Stimulated activated CD8-positive, alpha-beta memory T cell treated with anti-CD3 and anti-CD28 coated beads, Interleukin-2, amount 100 ng/mL, for 1 hour (primary cell): ENCODE measurements at regions not wholly inside any gene's neighbourhood (a gene's known extent, or its start where the extent isn't known, plus 50 kb on each side); places are given as distances from the start of the nearest gene placed in this dataset.
"Not testable (repeated sequence)": the region's sequence is repeated elsewhere in the genome, so short reads cannot be mapped to it uniquely, and the experiment has no call there.

ENCODE experiments used
- DNase-seq, 2 donors: peaks; one replicate each; pipeline ENCODE4 v3.0.0-alpha.2; 2020; ENCODE audit warnings: low read depth in 2 of 2

DNA sequence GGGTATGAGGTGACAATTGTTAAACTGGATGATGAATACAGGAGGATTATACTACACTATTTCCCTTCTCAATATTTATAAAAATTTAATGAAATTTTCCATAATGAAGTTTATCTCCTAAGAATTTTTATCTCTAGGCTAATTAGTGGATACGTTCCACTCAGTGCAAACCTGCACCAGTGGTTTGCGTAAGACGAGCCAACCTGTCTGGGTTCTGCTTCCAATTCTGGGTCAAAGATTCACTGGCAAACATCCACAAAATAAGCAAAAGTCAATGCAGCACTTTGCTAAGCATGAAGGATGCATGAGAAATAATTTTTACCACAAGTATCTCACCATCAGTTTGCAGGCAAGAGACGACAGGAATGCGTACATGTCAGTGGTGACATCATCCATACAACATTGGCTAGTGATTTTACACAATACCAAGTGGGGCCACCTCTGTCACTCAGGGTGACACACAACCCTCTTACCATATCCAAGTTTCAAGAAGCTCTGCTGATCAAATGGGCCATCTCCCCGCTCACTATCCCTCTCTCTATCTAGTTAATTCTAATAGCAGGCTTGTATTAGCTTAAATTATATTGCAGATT is 51.7 kb downstream of the FAM50B start:
- no peak for DNase-seq

DNA sequence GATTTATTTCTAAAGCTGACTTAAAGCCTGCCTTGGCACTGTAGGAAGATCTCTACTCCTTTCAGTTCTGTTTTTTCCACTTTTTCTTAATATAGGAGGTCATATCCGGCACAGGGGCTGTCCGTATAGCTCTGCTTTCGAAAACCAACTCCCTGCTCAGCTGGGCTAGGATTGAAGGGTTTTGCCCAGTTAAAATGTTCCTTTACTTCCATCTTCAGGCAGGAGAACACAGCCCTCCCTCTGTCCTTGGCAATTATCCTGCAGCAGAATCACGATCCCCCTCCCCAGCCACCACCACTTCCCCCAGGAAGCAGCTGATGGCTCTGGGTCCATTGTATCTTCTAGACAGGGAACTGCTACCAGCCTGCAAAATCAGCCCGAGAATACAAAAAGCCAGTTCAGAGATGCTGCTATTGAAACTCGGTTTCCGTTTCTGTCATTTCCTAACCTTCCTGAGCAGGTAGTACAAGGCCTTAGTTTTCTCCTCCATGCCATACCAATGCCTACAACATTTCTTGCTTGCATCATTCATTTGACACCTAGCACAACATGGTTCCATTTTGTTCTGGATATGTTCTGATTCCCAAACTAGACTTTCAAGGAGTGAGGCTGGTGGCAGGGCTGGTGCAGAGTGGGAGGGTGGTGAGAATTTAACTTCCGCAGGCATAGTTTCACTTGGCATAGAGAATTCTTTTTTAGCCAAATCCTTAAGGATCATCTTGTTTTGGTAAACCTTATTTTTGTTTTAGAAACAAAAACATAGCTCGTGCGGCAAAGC is 53.9 kb downstream of the FAM50B start:
- DNase-seq: no peak

DNA sequence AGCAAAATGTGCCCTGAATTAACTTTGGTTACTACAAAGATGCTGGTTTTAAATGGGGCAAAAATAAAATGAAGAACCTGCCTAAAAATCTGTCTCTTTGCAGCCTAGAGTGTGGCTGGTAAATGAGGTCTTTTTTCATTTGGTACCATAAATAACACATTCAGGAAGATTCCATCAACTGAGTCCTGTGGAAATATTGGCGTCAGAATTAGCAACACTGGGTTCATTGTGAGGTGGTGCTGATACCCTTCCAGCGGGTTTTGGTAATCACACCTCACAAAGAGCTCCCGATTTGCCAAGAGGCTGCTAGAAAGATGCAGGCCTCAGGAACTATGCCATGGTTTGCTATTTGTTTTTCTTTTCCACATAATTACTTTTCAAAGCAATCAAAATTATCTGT is 55.3 kb downstream of the FAM50B start:
- DNase-seq: no peak

DNA sequence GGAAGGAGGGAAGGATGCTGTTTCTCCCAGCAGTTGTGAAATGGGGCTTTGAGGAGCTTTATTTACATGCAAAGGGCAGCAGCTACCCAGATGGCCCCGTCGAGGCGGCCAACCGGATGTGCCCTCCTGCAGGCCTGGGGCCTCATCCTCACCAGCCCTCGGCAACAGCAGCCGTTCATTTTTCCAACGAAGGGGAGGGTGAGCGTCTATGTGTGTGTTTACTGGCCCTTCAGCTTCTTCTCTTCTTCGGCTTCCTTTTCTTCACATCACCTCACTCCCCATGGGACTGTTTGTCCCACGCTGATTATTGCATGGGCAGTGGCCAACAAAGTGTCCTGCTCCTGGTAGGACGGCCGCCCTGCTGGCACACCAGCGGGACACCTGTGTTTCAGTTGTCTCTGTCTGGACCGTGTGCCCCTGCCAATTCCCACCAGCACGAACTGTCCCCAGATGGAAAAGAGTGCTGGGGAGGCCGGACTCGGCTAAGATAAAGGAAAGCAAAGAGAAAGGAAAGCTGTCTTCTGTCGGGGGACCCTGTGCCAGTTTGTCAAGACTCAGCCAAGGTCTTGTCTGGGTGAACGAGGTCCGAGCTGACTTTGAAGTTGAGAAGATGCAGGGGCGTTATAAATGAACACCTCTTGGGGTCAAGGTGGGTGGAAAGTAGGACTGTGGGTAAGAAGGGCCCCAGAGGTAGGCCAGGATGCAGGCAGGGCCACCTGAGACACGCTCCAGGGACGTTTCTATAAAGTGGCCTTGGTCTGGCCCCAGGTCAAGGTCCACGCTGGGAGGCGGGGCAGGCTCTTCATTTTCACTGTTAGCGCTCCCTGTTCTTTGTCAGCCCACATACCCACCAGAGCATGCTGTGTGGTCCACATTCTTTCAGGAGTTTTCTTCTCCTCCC is 57.0 kb downstream of the FAM50B start:
- DNase-seq: no peak

DNA sequence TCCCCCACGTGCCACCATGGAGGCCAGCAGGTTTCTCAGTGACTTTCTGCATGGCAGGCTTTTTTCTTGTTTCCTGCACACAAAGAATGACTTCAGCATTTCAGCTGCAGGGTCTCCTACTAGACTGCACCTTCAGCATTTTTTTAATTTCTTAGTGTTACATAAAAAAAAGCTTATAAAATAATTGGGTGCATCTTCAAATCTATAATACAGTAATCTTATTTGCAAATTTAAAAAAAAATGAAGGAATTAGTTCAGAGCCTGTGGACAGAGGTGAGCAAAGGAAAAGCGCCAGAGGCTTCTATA is 57.6 kb downstream of the FAM50B start:
- DNase-seq: no peak

DNA sequence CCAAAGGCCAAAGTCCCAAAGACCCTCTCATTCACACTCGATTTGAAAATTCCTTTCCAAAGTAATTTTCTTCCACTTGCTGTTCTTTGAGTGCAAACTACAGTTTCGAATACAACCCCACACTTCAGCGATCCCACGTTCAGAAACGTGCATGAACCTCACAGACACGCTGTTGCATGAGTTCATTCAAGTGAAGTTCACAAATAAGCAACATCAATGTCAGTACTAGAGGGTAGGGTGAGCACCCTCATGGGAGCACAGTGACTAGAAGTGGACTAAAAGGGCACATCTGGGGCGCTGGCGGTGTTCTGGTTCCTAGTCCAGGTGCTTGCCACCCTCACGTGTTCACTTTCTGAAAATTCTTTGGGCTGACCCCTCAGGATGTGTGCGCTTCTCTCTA is 59.0 kb downstream of the FAM50B start:
- no peak for DNase-seq

DNA sequence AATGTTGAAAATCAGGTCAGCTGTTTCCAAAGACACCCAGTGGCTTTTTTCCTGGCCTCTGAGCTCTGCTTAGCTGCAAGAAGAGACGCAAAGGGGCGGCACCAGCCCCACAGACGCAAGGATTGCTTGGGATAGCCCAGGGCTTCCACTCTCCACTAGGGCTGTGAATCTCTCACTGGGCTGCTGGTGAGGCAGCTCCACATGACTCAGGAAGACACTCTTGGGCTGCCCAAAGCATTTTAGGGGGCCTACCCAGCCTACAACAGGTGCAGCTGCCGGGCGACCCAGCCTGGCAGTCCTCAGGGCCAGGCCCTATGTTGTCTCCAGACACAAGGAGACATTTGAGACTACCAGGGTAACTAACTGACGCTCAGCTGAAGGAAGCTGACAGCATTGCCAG is 59.8 kb downstream of the FAM50B start:
- DNase-seq: no peak

DNA sequence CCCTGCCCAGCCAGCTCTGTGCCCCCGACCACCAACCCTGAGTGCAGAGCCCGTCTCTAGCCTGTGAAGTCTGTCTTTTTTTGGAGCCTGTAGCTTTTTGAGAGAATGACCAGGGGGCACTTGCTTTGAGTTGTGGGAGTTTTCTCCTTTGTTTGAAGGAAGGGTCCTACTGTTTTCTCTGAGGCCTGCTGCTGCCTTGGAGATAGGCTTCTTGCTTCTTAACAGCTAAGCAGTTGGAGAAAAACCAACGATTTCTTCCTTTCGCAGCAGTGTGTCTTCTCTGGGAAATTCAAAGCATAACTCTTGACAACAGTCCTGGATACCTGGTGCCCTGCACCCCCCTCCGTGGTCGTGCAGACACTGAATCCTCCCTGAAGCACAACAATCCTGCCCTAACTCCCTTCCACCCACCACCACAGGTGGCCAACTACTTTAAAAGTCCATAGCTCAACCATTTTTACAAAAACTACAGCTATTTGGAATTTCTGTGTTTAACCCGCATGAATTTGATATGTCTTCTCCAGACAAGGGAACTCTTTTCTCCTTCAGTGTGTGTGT is 61.0 kb downstream of the FAM50B start:
- DNase-seq: no peak

DNA sequence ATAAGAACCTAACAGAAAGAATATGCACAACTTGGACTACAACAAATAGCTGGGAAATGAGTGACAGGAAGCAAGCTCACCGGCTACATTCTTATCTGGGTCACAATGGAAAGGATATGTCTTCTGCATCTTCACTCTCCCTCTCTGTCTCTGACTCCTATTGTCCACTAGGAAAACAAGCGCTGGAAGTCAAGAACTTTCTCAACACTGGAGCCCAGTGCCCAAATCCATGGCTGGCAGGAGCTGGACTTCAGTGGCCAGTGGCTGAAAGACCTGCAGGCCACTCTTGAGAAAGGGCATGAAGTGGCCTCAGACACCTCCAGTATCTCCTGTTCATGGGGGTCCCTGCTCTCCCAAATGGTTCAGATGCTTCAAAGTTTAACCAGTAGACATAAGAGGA is 62.0 kb downstream of the FAM50B start:
- DNase-seq: no peak

DNA sequence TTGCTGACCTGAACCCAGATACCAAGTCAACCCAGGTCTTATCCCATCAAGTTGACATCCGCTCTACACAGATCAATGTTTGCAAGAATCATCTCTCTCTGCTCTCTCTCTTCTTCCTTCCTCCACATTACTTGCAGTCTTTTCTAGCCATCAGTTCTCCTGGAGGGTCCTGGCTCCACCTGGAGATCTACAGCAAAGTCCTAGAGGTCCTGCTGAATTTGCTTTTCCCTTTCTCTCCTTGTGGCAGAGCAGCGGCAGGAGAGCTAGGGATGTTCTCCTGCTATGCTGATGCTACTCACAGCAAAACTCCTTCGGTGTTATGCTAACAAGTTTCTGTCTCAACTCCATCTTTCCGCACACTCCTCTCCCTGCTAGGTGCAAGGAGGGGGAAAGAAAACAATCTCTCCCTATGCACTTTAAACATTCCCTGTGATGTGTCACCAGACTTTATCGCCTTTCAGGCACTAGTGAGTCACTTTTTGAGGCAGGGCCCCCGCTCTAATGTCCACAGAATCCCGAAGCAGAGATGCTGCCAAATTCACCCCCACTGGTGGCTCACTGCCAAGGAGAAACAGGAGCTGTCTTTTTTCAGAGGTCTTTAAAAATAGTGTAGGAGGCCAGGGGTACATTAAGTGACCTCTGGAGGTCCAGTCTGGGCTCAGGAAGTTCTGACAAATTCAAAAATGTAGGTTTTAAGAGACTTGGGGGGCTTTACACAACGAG is 62.6 kb downstream of the FAM50B start:
- DNase-seq: no peak

DNA sequence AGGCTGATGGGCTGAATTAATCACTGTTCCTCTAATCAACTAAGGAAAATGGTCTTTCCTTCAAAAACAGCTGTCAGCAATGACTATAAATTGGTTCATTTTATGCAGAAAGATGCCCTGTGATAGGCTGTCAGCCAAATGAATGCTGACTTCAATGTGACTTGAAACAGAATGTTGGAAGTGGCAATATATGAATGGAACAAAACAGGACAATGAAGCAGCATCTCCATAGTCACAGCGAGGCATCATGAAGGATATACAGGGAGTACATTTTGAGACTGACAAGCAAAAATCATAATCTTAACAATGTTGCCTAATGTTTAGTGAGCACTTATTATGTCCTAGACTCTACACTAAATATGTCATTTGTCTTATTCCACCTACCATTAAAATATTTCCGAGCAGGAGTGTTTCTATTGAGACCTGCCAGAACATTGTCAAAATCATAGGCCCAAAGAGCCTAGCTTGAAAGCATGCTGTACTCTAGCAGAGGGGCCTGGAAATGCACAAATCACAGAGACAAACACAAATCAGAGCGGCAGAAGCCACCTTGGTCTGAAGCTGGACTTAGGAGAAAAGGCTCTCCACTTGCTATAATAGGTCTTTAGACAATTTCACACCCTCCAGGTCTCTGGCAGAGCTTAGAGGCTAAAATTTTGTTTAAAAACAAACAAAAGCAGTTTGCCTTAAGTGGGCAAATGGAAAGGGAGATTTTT is 63.3 kb downstream of the FAM50B start:
- no peak for DNase-seq

DNA sequence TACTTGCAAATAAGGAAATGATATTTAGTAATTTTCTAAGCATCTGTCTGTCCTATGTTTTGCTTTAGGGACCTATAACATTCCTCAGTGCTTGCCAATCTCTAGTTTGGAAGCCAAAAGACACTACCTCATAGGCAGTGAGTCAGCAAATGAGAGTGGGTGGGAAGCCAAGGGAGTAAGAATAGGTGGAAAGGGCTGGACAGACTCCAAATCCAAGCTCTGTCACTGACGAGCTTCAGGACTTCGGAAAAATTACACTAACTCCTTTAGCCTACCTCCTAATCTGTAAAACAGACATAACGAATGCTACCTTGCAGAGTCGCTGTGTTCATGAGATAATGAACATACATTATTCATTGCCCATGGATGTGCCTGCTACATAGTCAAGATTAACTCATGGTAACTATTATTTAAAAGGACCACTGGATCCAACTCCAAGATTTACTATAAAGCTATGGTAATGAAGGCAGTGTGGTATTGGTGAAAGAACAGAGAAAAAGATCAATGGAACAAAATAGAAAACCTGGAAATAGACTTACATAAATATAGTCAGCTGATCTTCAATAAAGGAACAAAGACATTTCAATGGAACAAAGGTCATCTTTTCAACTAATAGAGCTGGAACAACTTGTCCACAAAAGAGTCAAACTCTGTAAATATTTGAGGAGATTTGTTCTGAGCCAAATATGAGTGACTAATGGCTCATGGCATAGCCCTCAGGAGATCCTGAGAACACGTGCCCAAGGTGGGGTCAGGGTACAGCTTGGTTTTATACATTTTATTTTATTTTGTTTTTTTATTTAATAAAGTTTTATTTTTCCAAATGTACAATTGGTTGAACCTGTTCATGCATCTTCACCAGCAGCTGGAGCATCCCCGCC is 64.1 kb downstream of the FAM50B start:
- no peak for DNase-seq

DNA sequence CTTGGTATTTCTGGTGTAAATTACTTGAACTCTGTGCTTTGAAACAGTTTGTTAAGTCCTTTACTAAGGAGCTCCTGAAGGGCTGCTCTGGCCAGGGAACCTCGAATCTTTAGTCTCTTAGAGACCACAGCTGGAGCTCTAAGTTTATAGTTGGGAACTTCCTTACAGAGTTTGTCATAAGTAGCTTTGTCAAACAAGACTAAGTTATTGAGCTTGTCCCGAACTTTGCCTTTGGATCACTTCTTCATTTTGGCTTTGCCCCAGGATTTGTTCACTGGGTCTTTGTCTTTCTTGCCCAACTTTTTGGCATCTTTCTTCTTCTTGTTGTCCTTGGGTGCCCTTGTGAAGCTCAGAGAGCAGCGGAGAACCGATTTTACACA is 64.8 kb downstream of the FAM50B start:
- no peak for DNase-seq

DNA sequence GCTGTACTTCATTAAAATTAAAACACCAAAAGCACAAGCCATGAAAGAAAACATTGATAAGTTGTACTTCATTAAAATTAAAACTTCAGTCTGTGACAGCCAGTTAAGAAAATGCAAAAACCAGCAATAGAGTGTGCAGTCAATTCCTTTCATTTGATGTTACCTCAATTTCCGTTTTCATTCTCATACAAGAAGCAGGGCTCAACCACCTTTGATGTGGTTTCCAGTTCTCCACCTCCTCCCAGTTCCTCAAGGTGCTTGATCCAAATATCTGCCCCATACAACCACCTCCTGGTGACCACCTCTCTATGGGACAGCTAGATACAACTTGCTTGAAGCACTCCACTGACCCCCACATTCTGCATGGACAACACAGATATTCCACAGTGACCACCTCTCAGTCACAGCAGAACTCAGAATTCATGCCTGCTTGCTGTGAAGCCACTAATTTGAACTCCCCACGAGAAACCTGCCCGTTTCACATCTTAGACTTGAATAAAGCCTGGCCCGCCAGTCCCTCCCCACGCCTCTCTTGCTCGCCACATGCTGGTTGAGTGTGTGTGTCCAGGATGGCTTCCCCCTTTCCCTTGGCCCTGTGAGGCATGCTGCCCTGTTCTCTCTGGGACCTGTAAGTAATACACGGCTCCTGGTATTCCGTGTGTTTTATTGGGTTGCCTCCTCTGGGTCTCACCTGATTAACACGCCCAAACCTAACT is 66.1 kb downstream of the FAM50B start:
- no peak for DNase-seq

DNA sequence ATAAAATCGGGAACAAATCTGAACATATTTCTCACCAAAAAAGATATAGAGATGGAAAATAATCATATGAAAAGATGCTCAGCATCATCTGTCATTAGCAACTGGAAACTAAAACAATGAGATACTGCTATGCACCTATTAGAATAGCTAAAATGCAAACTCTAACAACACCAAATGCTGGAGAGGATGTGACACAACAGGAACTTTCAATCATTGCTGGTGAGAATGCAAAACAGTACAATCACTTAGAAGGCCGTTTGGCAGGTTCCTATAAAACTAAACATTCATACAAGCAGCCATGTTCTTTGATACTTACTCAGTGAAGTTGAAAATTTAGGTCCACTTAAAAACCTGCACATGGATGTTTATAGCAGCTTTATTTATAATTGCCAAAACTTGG is 67.0 kb downstream of the FAM50B start:
- DNase-seq: no peak

DNA sequence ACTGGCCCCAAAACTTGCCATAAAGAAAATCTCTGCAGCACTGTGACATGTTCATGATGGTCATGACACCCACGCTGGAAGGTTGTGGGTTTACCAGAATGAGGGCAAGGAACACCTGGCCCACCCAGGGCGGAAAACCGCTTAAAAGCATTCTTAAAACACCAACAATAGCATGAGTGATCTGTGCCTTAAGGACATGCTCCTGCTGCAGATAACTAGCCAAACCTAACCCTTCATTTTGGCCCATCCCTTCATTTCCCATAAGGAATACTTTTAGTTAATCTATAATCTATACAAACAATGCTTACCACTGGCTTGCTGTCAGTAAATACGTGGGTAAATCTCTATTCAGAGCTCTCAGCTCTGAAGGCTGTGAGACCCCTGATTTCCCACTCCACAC is 67.6 kb downstream of the FAM50B start:
- not testable (repeated sequence) for DNase-seq

DNA sequence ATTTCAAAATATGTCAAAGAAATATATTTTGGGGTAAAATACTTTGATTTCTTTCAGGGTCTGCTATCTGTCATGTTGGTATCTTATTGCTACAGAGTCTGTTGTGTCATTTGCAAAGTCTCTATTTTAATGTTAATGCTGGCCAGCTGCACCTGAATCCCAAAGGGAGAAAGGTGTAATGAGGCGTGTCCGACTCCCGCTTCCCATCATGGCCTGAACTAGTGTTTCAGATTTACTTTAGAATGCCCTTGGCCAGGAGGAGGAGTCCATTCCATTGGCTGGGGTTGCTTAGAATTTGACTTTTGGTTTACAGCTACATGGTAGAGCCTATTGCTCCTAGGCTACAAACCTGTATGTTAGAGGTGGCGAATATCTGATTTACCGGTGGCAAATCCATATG is 69.3 kb downstream of the FAM50B start:
- DNase-seq: no peak

DNA sequence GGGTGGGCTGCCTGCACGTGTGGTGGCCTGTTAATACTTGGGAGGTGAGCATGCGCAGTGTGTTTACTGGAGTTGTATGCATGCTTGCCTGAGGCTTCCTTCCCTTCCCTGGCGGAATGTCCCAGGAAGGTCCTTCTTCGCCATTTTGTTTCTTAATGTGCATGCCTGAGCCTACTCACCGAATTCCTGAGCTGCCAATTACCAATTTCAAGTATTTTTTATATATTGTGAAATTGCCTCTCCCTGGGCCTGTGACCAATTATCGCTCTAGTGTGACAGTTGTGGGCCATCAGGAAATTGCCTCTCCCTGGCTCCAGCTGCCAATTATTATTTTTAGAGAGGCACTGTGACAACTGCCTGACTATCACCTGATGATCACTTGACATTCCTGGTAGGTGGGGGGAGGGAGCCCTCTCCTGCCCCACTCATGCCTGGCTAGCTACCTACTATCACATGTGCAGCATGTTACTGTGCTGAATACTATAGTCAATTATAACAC is 70.0 kb downstream of the FAM50B start:
- no peak for DNase-seq

DNA sequence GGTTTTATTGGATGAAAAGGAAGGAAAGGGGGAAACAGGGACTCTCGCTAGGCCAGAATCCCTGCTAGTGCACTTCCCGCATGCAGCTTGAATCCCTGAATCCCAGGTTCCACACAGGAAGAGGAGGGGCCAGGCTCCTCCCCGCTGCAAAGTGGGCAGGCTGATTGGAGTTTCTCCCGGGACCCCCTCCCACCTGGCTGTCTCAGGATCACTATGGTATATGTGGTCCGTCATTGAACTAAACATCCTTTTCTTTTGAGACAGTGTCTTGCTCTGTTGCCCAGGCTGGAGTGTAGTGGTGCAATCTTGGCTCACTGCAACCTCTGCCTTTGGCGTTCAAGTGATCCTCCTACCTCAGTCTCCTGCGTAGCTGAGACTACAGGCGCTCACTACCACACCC is 70.7 kb downstream of the FAM50B start:
- no peak for DNase-seq

DNA sequence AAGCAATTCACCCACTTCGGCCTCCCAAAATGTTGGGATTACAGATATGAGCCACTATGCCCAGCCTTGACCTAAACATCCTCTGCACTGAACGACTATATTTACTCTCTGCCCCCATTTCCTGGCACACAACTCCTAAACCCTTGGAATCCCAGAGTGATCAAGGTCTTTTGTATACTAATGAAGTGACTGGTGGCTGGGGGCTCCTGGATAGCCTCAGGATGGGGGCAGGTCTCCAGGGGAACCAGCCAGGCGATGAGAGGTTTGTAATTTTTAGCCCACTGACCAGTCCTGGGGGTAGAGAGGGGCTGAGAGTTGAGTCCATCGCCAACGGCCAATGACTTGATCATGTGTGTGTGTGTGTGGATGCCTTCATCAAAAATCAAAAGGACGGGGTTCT is 71.1 kb downstream of the FAM50B start:
- DNase-seq: no peak
